ENCODE measurements at regions not wholly inside any gene's neighbourhood (a gene's known extent, or its start where the extent isn't known, plus 50 kb on each side); places are given as distances from the start of the nearest gene placed in this dataset.

DNA sequence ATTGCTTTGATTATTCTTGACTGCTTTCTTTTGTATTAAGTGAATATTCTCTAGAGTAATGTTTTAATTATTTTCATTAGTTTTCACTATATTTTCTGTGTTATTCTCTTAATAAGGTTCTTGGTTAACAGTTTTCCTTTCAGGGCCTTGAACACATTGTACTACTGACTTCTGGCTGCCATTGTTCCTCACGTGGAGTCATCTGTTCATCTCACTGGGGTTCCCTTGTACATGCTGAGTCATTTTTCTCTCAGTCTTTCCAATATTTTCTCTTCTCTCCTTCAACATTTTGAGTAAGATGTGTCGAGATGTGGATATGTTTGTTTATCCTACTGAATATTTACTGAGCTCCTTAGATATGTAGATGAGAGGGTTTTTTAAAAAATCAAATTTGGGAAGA lies 400.7 kb downstream of the TCERG1L start:
- Histone ChIP-seq H3K9ac (ENCODE audit: low read length) (no peak overlapping the region), H3K36me3 (ENCODE audit: low read depth, low read length) (no peaks in the 10 kb centered on the region), H3K27me3 (ENCODE audit: low read length) (no peaks in the 10 kb centered on the region), H3K9me2 (replicated peaks; ENCODE audit: low read length) (no peaks in the 10 kb centered on the region), H3K4me2 (ENCODE audit: low read length) (no peak overlapping the region), H3K27ac (ENCODE audit: low read length) (no peak overlapping the region), H3F3A (ENCODE audit: low read length, unreplicated experiment) (no peaks in the 10 kb centered on the region), H3K4me3 (ENCODE audit: low read length) (no peak overlapping the region), H2AFZ (ENCODE audit: low read length) (no peak overlapping the region), H4K20me1 (ENCODE audit: low read length) (no peaks in the 10 kb centered on the region), H3K9me3 (ENCODE audit: low read length) (no peaks in the 10 kb centered on the region), H3K4me1 (ENCODE audit: insufficient read depth, low read length) (no peaks in the 10 kb centered on the region), H3K79me2 (ENCODE audit: low read length) (no peaks in the 10 kb centered on the region)
- no peak for TF ChIP-seq EZH2phosphoT487 (IDR thresholded peaks at IDR 0.05; ENCODE audit: borderline replicate concordance, low read length)
- TF ChIP-seq EZH2 (IDR thresholded peaks at IDR 0.05; ENCODE audit: low read length, unreplicated experiment), result no peak
- TF ChIP-seq, protein P1, sequence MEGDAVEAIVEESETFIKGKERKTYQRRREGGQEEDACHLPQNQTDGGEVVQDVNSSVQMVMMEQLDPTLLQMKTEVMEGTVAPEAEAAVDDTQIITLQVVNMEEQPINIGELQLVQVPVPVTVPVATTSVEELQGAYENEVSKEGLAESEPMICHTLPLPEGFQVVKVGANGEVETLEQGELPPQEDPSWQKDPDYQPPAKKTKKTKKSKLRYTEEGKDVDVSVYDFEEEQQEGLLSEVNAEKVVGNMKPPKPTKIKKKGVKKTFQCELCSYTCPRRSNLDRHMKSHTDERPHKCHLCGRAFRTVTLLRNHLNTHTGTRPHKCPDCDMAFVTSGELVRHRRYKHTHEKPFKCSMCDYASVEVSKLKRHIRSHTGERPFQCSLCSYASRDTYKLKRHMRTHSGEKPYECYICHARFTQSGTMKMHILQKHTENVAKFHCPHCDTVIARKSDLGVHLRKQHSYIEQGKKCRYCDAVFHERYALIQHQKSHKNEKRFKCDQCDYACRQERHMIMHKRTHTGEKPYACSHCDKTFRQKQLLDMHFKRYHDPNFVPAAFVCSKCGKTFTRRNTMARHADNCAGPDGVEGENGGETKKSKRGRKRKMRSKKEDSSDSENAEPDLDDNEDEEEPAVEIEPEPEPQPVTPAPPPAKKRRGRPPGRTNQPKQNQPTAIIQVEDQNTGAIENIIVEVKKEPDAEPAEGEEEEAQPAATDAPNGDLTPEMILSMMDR (conservative IDR thresholded peaks at IDR 0.05; ENCODE audit: low read depth, low read length), result no peak
- ATAC-seq, result no peak
- no peak for DNase-seq
- no TSS peak for BruUV-seq (replicated peaks)
- intact Hi-C loops (cut with micrococcal nuclease), result no loop called here
- POLR2A ChIA-PET (ENCODE audit: unreplicated experiment), result no interaction called here
- CTCF ChIA-PET, result no interaction called here

DNA sequence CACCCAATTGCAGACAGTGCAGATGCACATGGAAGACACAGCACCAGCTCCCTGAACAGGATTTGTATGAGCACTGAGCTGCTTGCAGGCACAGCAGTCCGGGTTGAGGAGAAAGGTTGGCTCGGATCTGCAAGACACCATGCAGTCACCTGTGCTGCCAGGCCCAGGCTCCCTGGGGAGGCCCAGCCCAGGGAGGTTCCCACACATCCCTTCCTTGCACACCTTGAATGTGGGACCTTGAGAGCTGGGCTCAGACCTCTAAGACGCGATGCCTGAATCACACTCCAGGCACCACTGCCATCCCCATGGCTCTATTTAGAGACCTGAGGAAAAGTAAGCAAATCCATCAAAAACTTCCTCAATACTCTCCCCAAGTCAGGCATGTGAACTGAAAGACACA lies 397.7 kb downstream of the TCERG1L start:
- ChIA-PET CTCF (no interaction called here), POLR2A (ENCODE audit: unreplicated experiment) (no interaction called here)
- H2AFZ ChIP-seq (ENCODE audit: low read length), result no peak overlapping the region
- no peak for DNase-seq
- H3K27ac ChIP-seq (ENCODE audit: low read length), result no peak overlapping the region
- no peaks in the 10 kb centered on the region for H3F3A ChIP-seq (ENCODE audit: low read length, unreplicated experiment)
- TF ChIP-seq, protein P1 (conservative IDR thresholded peaks at IDR 0.05; ENCODE audit: low read depth, low read length), result no peak
- TF ChIP-seq EZH2phosphoT487 (IDR thresholded peaks at IDR 0.05; ENCODE audit: borderline replicate concordance, low read length), result no peak
- no peak for TF ChIP-seq EZH2 (IDR thresholded peaks at IDR 0.05; ENCODE audit: low read length, unreplicated experiment)
- BruUV-seq (replicated peaks), result no TSS peak
- H3K4me3 ChIP-seq (ENCODE audit: low read length), result no peak overlapping the region
- no peaks in the 10 kb centered on the region for H3K9me2 ChIP-seq (replicated peaks; ENCODE audit: low read length)
- no peaks in the 10 kb centered on the region for H3K79me2 ChIP-seq (ENCODE audit: low read length)
- no peaks in the 10 kb centered on the region for H3K9me3 ChIP-seq (ENCODE audit: low read length)
- intact Hi-C loops (cut with micrococcal nuclease), result no loop called here
- no peaks in the 10 kb centered on the region for H3K4me1 ChIP-seq (ENCODE audit: insufficient read depth, low read length)
- H3K27me3 ChIP-seq (ENCODE audit: low read length), result no peaks in the 10 kb centered on the region
- ATAC-seq, result no peak
- no peak overlapping the region for H3K4me2 ChIP-seq (ENCODE audit: low read length)
- H3K9ac ChIP-seq (ENCODE audit: low read length), result no peak overlapping the region
- H3K36me3 ChIP-seq (ENCODE audit: low read depth, low read length), result no peaks in the 10 kb centered on the region
- no peaks in the 10 kb centered on the region for H4K20me1 ChIP-seq (ENCODE audit: low read length)

DNA sequence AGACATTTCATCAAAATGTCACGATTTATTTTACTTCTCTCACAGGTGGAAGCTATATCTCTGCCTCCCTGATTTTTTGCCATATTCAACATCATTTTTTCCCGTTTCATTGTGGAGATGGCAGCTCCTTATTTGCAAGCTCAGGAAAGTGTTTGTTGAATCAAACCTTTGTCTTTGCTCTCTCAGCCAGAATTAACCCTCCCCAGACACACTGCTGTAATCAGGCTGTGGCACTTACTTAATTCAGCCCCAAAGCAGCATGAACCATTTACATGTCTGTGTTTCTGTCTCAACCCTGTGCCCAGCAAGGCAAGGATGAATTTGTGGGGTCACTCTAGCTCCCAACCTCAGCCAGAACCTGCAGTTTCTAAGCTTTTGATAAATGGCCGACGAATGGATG lies 397.2 kb downstream of the TCERG1L start:
- BruUV-seq (replicated peaks), result no TSS peak
- TF ChIP-seq EZH2 (IDR thresholded peaks at IDR 0.05; ENCODE audit: low read length, unreplicated experiment) (no peak), EZH2phosphoT487 (IDR thresholded peaks at IDR 0.05; ENCODE audit: borderline replicate concordance, low read length) (no peak)
- TF ChIP-seq, protein P1 (conservative IDR thresholded peaks at IDR 0.05; ENCODE audit: low read depth, low read length), result no peak
- H3K9me3 ChIP-seq (ENCODE audit: low read length), result no peaks in the 10 kb centered on the region
- H3K27ac ChIP-seq (ENCODE audit: low read length), result no peak overlapping the region
- H3K4me1 ChIP-seq (ENCODE audit: insufficient read depth, low read length), result no peaks in the 10 kb centered on the region
- no peaks in the 10 kb centered on the region for H3K36me3 ChIP-seq (ENCODE audit: low read depth, low read length)
- ChIA-PET POLR2A (ENCODE audit: unreplicated experiment) (no interaction called here), CTCF (no interaction called here)
- H3K27me3 ChIP-seq (ENCODE audit: low read length), result no peaks in the 10 kb centered on the region
- H3K9me2 ChIP-seq (replicated peaks; ENCODE audit: low read length), result no peaks in the 10 kb centered on the region
- H3K9ac ChIP-seq (ENCODE audit: low read length), result no peak overlapping the region
- no peak for ATAC-seq
- no peaks in the 10 kb centered on the region for H3F3A ChIP-seq (ENCODE audit: low read length, unreplicated experiment)
- no peaks in the 10 kb centered on the region for H3K79me2 ChIP-seq (ENCODE audit: low read length)
- H2AFZ ChIP-seq (ENCODE audit: low read length), result no peak overlapping the region
- no peak for DNase-seq
- no peak overlapping the region for H3K4me3 ChIP-seq (ENCODE audit: low read length)
- H4K20me1 ChIP-seq (ENCODE audit: low read length), result no peaks in the 10 kb centered on the region
- intact Hi-C loops (cut with micrococcal nuclease), result no loop called here
- H3K4me2 ChIP-seq (ENCODE audit: low read length), result no peak overlapping the region
